K562 (cell line): ENCODE measurements at regions not wholly inside any gene's neighbourhood (a gene's known extent, or its start where the extent isn't known, plus 50 kb on each side); places are given as distances from the start of the nearest gene placed in this dataset.
A peak's percentile ranks its signal among the peaks of the same experiment; 100 is the strongest.

ENCODE experiments used
- ATAC-seq: fragments of 200-7000 bp; cut with Tn5 transposase; 3 replicates; pipeline ENCODE4 v1.9.1; 2020; ENCODE audit warnings: moderate library complexity
- BruUV-seq: library from RNA; stranded (reverse); fragments of 400-500 nt; replicated peaks from 2 replicates; lab custom pipeline; 2021; lab: Mats Ljungman, UMichigan
- CTCF ChIA-PET: fragments of 300-600 bp; formaldehyde crosslinking; extraction: SDS; loops from one replicate; lab custom pipeline; 2021; ENCODE audit warnings: low intra/inter-chr PET ratio; lab: Yijun Ruan, JAX
- POLR2A ChIA-PET: fragments of 300-600, 350-650 bp; sonication (Branson Sonifier 250); formaldehyde crosslinking; extraction: SDS; loops from one replicate; lab custom pipeline; 2021; ENCODE audit warnings: antibody characterized with exemption, inconsistent platforms; lab: Yijun Ruan, JAX
- DNase-seq, 4 experiments: peaks; one replicate each; pipeline versions ENCODE4 v3.0.0 to v3.0.0-alpha.2; 2011 to 2018; ENCODE audit warnings: low spot score in 3 of 4, mixed read lengths in 3 of 4; ENCODE audit errors: extremely low read depth in 1 of 4
- FAIRE-seq: peaks from 2 replicates; lab custom pipeline; 2011; peaks lifted over from hg19 to GRCh38; lab: Jason Lieb, UNC
- H2AFZ ChIP-seq: 2 replicates; pipeline ENCODE4 v1.6.0; 2011; ENCODE audit warnings: low read depth, low read length, control low read depth, inconsistent platforms
- H3K27ac ChIP-seq: fragments of 200-600 bp; 3 replicates; pipeline ENCODE4 v1.8.0; 2011; ENCODE audit warnings: low read depth, mild to moderate bottlenecking, control low read depth, inconsistent platforms, low read length, moderate library complexity, mixed read lengths; ENCODE audit errors: extremely low read depth
- H3K27me3 ChIP-seq, 2 experiments: fragments of 300-600 bp in 1 of 2; 2 replicates in 1 of 2; 3 replicates in 1 of 2; pipeline versions ENCODE4 v1.6.0 to v1.8.0; 2011; ENCODE audit warnings: inconsistent platforms in 2 of 2, low read length in 2 of 2, mild to moderate bottlenecking in 1 of 2, mixed read lengths in 1 of 2, moderate library complexity in 1 of 2; ENCODE audit not compliant: control insufficient read depth in 2 of 2, insufficient read depth in 2 of 2
- H3K36me3 ChIP-seq: fragments of 300-600 bp; 3 replicates; pipeline ENCODE4 v1.8.0; 2011; ENCODE audit warnings: mild to moderate bottlenecking, low read length, inconsistent platforms; ENCODE audit not compliant: control insufficient read depth, insufficient read depth
- H3K4me1 ChIP-seq, 2 experiments: fragments of 200-600 bp in 1 of 2; replicated peaks in 1 of 2; 2 replicates in 1 of 2; 3 replicates in 1 of 2; pipeline versions ENCODE4 v1.5.1 to v1.8.0; 2011; ENCODE audit warnings: inconsistent platforms in 2 of 2, low read length in 2 of 2, mild to moderate bottlenecking in 1 of 2, mixed read lengths in 1 of 2, moderate library complexity in 1 of 2; ENCODE audit not compliant: control insufficient read depth in 2 of 2, insufficient read depth in 2 of 2
- H3K4me2 ChIP-seq: 2 replicates; pipeline ENCODE4 v1.6.1; 2011; ENCODE audit warnings: low read length, control low read depth, inconsistent platforms, mixed read lengths; ENCODE audit not compliant: insufficient read depth
- H3K4me3 ChIP-seq: fragments of 200-600 bp; sonication (generic), shearing (Covaris generic); 2 replicates; pipeline ENCODE4 v1.5.1; 2016; ENCODE audit warnings: control low read depth, inconsistent platforms
- H3K79me2 ChIP-seq: fragments of 200-600 bp; 3 replicates; pipeline ENCODE4 v1.8.0; 2011; ENCODE audit warnings: low read length, inconsistent platforms; ENCODE audit not compliant: control insufficient read depth, insufficient read depth
- H3K9ac ChIP-seq, 2 experiments: 2 replicates each; pipeline versions ENCODE4 v1.6.0 to v1.6.1; 2011; ENCODE audit warnings: low read depth in 2 of 2, low read length in 2 of 2, control low read depth in 1 of 2, inconsistent platforms in 1 of 2, mild to moderate bottlenecking in 1 of 2, mixed read lengths in 1 of 2; ENCODE audit not compliant: insufficient read depth in 1 of 2
- H3K9me1 ChIP-seq: one replicate; pipeline ENCODE4 v1.6.0; 2011; ENCODE audit warnings: inconsistent platforms, mild to moderate bottlenecking, low read length, moderate library complexity; ENCODE audit not compliant: control insufficient read depth, insufficient read depth
- H3K9me3 ChIP-seq: replicated peaks from 2 replicates; pipeline ENCODE4 v1.5.1; 2011; ENCODE audit warnings: low read depth, low read length, inconsistent platforms; ENCODE audit not compliant: control insufficient read depth, insufficient read depth
- H4K20me1 ChIP-seq: replicated peaks from 2 replicates; pipeline ENCODE4 v1.6.1; 2011; ENCODE audit warnings: low read length, inconsistent platforms, mixed read lengths; ENCODE audit not compliant: control insufficient read depth, insufficient read depth
- MAFG ChIP-seq: fragments of 450-650 bp; conservative IDR thresholded peaks from 2 replicates; pipeline ENCODE4 v1.6.1; 2016; ENCODE audit warnings: missing genetic modification characterization, missing compliant biosample characterization
- NFE2 ChIP-seq: IDR thresholded peaks from 2 replicates; pipeline ENCODE4 v1.6.1; 2014; ENCODE audit warnings: antibody characterized with exemption, low read depth
- SRSF9 ChIP-seq: fragments of 200-400 bp; formaldehyde crosslinking; IDR thresholded peaks from 2 replicates; pipeline ENCODE4 v1.6.1; 2017; ENCODE audit warnings: low read depth, low read length, borderline replicate concordance
- THRA ChIP-seq: fragments of 450-650 bp; IDR thresholded peaks from 2 replicates; pipeline ENCODE4 v1.6.1; 2017; ENCODE audit warnings: mild to moderate bottlenecking, moderate library complexity
- WGBS: fragments of 100-300 bp; shearing (Covaris generic); methylation state at CpG from one replicate; pipeline ENCODE4 v1.1.6; 2016; ENCODE audit warnings: low coverage, mixed read lengths; ENCODE audit not compliant: insufficient coverage; ENCODE audit errors: missing lambda C conversion rate; 5-methylcytosine and 5-hydroxymethylcytosine counted together
- in situ Hi-C: fragments of 300-500 bp; cut with MboI; formaldehyde crosslinking; loops from 4 replicates; pipeline ENCODE4 v1.15.0; 2018; ENCODE audit warnings: inconsistent platforms, mixed read lengths
- intact Hi-C: fragments of 100-400 bp; cut with micrococcal nuclease; formaldehyde crosslinking; loops from 2 replicates; pipeline ENCODE4 v1.14.2; 2022

- Histone ChIP-seq H3K9me3 (no peaks in the 10 kb centered on the region), H2AFZ (no peak overlapping the region), H3K27me3 (peaks cover 22 to 74% of the 10 kb centered on the region in 2 experiments), H3K27ac (no peak overlapping the region), H3K9ac (no peak overlapping the region), H3K36me3 (no peaks in the 10 kb centered on the region), H3K9me1 (no peaks in the 10 kb centered on the region)
- WGBS: 8% methylated on average over 14 of the region's 15 CpGs
- in situ Hi-C loops: no loop called here
- DNase-seq (no peak), ATAC-seq (no peak), FAIRE-seq (no peak)
- CTCF ChIA-PET: no interaction called here
- no TSS peak for BruUV-seq
- peak; percentile 44; the same call in 1 of the 2 replicates for TF ChIP-seq THRA
- no peak for TF ChIP-seq SRSF9
- TF ChIP-seq NFE2: peak; percentile 41; the same call in 1 of the 2 replicates
- 0 out of 2 replicates have a peak, but pooled peaks have one; percentile 16 for TF ChIP-seq MAFG (tag)
- TF ChIP-seq, all 486 proteins: peak for 3
- peaks cover 4 to 14% of the 10 kb centered on the region in 2 experiments; a peak in 4 of 5 replicates for H3K4me1 ChIP-seq
- POLR2A ChIA-PET: no interaction called here
- intact Hi-C loops: no loop called here
- H3K4me3 ChIP-seq: no peak overlapping the region
- H4K20me1 ChIP-seq: no peaks in the 10 kb centered on the region
- H3K4me2 ChIP-seq: no peak overlapping the region
- no peaks in the 10 kb centered on the region for H3K79me2 ChIP-seq
Measured at GRCh38 chr2:15692551-15693377, 101.1 kb downstream of the DDX1 start.
